SK-N-SH (cell line): ENCODE measurements at regions not wholly inside any gene's neighbourhood (a gene's known extent, or its start where the extent isn't known, plus 50 kb on each side); places are given as distances from the start of the nearest gene placed in this dataset.

Experiments
- CHD2 ChIP-seq: fragments of 150-350 bp; IDR thresholded peaks from 2 replicates; pipeline ENCODE4 v1.6.1; 2018; ENCODE audit warnings: low read length; ENCODE audit not compliant: partially characterized antibody
- EP300 ChIP-seq, 2 experiments: IDR thresholded peaks; 2 replicates each; pipeline versions ENCODE4 v1.4.0 to v1.6.1; 2012; ENCODE audit warnings: borderline replicate concordance in 1 of 2, low read depth in 1 of 2, low read length in 1 of 2
- EZH2phosphoT487 ChIP-seq: fragments of 200-600 bp; sonication (generic); IDR thresholded peaks from 2 replicates; pipeline ENCODE4 v1.6.1; 2017; ENCODE audit warnings: low read depth, mixed run types, mild to moderate bottlenecking, antibody characterized with exemption, moderate library complexity, borderline replicate concordance
- MEF2A ChIP-seq: IDR thresholded peaks from 2 replicates; pipeline ENCODE4 v1.4.0; 2012; ENCODE audit warnings: low read depth, borderline replicate concordance
- MXI1 ChIP-seq: IDR thresholded peaks from 2 replicates; pipeline ENCODE4 v1.6.1; 2012; ENCODE audit warnings: mild to moderate bottlenecking, low read depth, low read length, improper control_type of control experiment
- NFIC ChIP-seq: IDR thresholded peaks from 2 replicates; pipeline ENCODE4 v1.4.0; 2012; ENCODE audit warnings: borderline replicate concordance
- NRF1 ChIP-seq: IDR thresholded peaks from 2 replicates; pipeline ENCODE4 v1.6.1; 2012; ENCODE audit warnings: low read depth, mild to moderate bottlenecking, low read length
- RAD21 ChIP-seq: IDR thresholded peaks from 2 replicates; pipeline ENCODE4 v1.6.1; 2012; ENCODE audit warnings: mild to moderate bottlenecking, low read length
- RCOR1 ChIP-seq: fragments of 150-350 bp; IDR thresholded peaks from 2 replicates; pipeline ENCODE4 v1.6.1; 2017; ENCODE audit warnings: antibody characterized with exemption, low read length
- TAF1 ChIP-seq: IDR thresholded peaks from 2 replicates; pipeline ENCODE4 v1.6.1; 2012; ENCODE audit warnings: low read depth, mild to moderate bottlenecking, low read length, moderate library complexity, borderline replicate concordance
- YY1 ChIP-seq: IDR thresholded peaks from 2 replicates; pipeline ENCODE4 v1.4.0; 2012; ENCODE audit warnings: low read depth, mild to moderate bottlenecking
- TF ChIP-seq, protein P1 (sequence below): fragments of 200-600 bp; sonication (generic); IDR thresholded peaks from 2 replicates; pipeline ENCODE4 v1.6.1; 2017; ENCODE audit warnings: antibody characterized with exemption, mild to moderate bottlenecking, moderate library complexity
- TF ChIP-seq, protein P2 (sequence below): IDR thresholded peaks from 2 replicates; pipeline ENCODE4 v1.4.0; 2012; ENCODE audit warnings: low read depth, borderline replicate concordance

DNA sequence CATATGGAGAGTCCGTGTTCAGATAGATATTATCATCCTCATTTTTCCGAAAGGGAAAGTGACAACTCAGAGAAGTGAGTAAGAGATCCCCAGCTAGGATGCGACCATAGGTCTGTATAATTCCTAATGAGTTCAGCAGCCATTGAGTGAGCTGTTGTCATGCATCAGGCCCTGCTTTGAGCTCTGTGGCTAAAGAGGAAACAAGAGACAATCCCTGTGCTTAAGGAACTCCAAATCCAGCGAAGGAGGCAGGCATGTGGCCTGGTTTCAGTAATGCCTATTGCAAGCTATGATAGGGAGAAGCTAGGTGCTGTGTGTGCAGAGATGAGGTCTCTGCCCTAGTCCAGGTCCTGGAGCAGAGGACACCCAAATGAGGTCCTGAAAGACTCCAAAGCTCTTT lies 192.8 kb downstream of the ACTL7B start:
- TF ChIP-seq, protein P1, sequence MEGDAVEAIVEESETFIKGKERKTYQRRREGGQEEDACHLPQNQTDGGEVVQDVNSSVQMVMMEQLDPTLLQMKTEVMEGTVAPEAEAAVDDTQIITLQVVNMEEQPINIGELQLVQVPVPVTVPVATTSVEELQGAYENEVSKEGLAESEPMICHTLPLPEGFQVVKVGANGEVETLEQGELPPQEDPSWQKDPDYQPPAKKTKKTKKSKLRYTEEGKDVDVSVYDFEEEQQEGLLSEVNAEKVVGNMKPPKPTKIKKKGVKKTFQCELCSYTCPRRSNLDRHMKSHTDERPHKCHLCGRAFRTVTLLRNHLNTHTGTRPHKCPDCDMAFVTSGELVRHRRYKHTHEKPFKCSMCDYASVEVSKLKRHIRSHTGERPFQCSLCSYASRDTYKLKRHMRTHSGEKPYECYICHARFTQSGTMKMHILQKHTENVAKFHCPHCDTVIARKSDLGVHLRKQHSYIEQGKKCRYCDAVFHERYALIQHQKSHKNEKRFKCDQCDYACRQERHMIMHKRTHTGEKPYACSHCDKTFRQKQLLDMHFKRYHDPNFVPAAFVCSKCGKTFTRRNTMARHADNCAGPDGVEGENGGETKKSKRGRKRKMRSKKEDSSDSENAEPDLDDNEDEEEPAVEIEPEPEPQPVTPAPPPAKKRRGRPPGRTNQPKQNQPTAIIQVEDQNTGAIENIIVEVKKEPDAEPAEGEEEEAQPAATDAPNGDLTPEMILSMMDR, result no peak
- no peak for TF ChIP-seq EZH2phosphoT487
- TF ChIP-seq RAD21, result no peak
- no peak for TF ChIP-seq MXI1
- TF ChIP-seq YY1, result no peak
- TF ChIP-seq TAF1, result no peak
- no peak for TF ChIP-seq RCOR1
- TF ChIP-seq NRF1, result no peak
- TF ChIP-seq, protein P2, sequence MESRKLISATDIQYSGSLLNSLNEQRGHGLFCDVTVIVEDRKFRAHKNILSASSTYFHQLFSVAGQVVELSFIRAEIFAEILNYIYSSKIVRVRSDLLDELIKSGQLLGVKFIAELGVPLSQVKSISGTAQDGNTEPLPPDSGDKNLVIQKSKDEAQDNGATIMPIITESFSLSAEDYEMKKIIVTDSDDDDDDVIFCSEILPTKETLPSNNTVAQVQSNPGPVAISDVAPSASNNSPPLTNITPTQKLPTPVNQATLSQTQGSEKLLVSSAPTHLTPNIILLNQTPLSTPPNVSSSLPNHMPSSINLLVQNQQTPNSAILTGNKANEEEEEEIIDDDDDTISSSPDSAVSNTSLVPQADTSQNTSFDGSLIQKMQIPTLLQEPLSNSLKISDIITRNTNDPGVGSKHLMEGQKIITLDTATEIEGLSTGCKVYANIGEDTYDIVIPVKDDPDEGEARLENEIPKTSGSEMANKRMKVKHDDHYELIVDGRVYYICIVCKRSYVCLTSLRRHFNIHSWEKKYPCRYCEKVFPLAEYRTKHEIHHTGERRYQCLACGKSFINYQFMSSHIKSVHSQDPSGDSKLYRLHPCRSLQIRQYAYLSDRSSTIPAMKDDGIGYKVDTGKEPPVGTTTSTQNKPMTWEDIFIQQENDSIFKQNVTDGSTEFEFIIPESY, result no peak
- TF ChIP-seq MEF2A, result no peak
- no peak for TF ChIP-seq EP300 (IDR thresholded peaks at IDR 0.05; ENCODE audit: borderline replicate concordance in 1 of 2, low read depth in 1 of 2, low read length in 1 of 2)
- no peak for TF ChIP-seq CHD2
- no peak for TF ChIP-seq NFIC
